LHCN-M2 (cell line): ENCODE measurements at regions not wholly inside any gene's neighbourhood (a gene's known extent, or its start where the extent isn't known, plus 50 kb on each side); places are given as distances from the start of the nearest gene placed in this dataset.

Experiments used
- DNase-seq: peaks from one replicate; pipeline ENCODE4 v3.0.0-alpha.2; 2012; ENCODE audit warnings: low read depth

DNA sequence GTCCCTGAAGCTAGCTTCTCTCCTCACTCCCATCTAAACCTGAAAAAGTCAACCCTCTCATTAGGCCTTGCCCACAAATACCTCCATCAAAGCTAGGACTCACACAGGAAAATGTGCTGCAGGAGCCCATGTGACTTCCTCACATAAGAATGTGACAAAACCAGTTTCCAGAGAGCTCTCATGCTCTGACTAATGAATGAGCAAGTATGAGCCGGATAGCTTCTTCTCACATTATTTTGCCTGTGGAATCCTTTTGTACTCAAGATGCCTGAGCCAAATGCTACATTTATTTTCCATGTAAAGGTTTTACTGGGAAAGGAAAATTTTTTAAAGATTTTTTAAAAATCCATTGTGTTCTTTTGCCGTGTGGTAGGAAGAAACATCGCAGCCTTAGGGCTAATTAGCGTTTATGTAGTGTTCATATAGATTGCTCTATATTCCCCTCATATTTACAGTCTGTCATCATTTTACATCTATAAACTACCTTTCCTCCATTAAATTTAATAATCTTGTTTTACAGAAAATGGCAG lies 68.6 kb upstream of the CCN6 start:
- DNase-seq: peak; percentile 96

DNA sequence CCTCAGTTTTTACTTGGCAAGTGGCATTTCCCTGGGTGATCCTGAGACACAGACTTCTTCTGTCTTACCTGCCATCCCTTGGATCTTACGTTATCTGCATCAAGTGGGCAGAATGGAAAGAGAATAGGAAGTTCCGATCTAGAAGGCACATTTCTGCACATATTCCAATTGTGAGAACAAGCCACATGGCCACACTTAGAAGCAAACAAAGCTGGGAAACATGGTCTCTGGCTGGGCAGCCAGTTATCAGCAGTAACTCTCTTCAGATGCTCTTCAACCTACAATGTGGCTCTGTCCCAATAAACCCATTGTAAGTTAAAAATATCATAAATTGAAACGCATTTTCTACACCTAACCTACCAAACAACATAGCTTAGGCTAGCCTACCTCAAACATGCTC lies 67.3 kb upstream of the CCN6 start:
- DNase-seq: no peak

DNA sequence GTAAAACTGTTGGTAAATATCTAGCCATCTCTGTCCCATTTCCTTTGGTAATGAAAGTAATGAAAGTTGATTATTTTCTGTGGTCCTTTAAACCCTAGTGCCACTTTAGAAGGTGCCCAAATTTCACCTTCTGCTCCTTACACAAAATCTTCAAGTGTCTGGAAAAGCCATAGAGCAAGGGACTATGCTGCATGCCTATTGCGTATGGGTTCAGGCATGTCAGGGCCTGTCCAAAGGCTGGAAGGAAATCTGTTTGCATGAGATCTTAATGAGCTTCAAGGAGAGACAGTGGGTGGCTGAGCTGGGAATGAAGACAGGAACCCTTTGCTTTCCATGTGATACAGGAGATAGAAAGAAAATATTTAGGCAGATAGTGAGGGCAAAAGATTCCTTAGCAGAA lies 66.6 kb upstream of the CCN6 start:
- DNase-seq: peak; percentile 33

DNA sequence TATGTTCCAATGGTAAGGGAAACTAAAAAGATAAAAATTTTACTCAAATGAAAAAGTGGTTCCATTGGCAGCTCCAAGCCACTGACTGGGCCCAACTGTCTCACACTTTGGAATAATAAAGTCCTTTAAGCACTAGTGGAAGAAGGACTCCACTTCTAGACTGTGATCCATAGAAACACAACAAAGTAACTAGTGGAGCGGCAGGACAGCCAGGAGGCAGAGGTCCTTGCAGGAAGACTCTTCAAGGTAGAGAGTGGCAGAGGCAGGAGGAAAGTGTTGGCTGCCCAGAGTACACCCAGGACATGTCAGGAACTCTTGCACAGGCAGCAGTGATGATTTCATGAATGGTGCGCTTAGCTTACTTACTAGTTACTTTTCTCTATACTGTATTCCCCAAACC lies 65.0 kb upstream of the CCN6 start:
- DNase-seq: no peak

DNA sequence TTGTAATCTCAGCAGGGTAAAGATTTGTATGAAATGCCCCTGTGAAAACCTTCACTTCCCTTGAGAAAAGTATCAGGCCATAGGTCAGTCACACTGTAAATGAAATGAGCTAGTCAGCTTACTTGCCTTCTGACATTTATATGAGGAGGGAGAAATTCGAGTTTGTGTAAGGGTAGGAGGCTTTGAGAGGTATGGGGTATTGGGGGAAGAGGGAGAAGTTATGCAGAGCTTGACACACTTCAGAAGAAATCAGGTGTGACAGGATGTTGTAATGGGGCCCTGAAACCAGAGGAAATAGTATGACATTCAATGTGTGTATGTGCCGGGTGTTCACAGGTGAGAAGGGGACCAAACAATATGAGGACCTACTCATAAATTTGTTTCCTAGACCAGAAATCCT lies 64.2 kb upstream of the CCN6 start:
- DNase-seq: no peak

DNA sequence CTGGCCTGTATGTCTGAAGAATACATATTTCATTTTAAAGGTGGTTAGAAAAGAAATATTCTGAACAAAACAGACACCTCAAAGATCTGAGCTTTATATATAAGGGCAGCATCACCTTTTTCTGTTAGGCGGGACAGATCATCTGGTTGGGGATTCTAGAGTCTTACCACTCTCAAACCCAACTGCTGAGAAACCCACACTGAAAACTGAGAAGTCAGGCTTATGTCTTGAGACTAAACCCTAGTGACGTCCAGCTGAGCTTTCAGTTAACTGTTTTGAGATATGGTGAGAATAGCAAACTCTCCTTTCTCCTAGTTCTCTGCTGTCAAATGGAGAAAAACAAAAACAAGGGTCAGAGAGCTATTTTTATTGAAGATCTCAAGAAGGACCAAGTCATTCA lies 63.7 kb upstream of the CCN6 start:
- no peak for DNase-seq

DNA sequence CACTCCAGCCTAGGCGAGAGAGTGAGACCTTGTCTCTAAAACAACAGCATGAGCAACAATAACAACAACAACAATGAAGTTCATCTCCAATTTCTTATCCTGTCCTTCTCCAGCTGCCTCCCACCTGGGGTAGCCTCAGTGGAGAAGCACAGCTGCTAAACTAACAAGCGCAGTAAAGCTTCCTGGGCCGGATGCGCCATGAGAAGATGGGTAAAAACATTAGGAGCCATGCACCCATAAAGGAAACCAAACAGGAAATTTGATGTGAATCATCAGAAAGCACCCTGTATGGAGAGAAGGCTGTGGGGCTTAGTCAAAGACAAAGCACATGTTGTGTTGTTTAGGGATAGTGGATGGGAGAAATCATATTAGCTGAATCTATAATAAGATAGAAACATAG lies 61.1 kb upstream of the CCN6 start:
- peak; percentile 54 for DNase-seq

DNA sequence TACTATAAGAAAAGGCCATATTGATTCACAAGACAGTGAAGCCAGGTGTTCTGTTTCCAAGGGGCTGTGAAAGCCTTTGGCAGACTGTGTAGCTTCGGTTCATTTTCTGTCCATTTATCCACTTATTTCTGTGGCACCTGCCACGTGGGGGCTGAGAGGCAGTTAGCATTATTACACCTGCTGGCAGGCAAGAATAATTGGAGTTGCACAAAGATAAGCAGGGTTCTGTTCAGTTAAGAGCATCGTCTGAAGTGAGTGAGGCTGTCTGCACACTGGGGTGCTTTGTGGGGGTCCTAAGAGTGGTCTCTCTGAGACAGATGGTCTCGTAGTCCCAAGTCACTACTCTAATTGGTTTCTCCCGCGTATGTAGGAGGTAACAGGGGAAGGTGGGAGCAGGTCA lies 60.6 kb upstream of the CCN6 start:
- no peak for DNase-seq

DNA sequence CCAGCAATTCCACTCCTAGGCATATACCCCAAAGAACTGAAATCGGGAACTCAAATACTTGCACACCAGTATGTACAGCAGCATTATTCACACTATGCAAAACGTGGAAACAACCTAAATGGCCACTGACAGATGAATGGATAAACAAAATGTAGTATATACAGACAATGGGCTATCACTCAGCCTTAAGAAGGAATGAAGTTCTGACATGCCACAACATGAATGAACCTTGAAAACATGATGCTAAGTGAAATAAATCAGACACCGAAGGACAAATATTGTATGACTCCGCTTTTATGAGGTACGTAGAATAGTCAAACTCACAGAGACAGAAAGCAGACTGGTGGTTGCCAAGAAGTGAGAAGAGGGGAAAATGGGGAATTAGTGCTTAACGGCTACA lies 59.1 kb upstream of the CCN6 start:
- DNase-seq: no peak

DNA sequence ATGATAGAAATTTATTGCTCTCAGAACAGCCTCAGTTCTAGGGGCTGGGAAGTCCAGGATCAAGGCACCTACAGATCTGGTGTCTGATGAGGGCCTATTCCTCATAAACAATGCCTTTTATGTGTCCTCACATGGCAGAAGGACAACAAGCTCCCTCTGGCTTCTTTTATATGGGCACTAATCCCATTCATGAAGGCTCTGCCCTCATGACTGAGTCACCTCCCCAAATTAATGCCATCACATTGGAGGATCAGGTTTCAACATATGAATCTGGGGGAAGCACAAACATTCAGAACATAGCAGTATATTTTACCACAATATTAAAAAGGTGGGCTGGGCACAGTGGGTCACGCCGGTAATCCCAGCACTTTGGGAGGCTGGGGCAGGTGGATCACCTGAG lies 58.5 kb upstream of the CCN6 start:
- peak; percentile 61 for DNase-seq

DNA sequence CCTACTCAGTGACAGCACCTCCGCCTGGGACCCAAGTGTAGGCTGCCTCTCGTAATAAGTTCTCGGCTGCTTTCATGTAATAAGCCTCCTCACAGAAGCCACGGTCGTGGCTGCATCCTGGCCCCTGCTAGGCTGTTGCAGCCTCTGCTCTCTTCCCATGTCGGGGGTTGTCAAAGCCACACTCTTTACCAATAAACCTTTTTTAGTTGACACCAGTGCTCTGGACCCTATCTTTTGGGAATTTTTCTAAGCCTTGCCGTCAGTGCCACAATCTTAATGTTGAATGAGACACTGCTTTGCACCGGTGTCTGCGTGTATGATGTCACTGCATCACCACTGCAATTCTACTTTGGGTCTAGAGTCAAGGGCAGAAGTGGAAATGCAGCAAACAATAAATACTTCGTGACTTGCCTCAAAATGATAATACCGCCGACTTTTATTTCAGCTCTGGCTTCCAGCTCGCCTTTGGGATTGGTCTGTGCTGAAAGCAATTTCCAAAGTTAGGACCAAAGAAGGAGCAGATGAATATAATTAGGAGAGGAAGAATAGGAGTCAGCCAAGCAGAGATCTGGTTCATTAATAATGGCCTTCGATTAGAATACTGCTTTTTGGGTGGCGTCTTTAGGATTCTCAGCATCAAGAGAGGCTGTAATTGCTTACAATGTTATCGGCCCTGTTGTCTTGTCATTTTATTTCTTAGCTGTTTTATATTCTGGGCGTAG lies 57.6 kb upstream of the CCN6 start:
- DNase-seq: no peak

DNA sequence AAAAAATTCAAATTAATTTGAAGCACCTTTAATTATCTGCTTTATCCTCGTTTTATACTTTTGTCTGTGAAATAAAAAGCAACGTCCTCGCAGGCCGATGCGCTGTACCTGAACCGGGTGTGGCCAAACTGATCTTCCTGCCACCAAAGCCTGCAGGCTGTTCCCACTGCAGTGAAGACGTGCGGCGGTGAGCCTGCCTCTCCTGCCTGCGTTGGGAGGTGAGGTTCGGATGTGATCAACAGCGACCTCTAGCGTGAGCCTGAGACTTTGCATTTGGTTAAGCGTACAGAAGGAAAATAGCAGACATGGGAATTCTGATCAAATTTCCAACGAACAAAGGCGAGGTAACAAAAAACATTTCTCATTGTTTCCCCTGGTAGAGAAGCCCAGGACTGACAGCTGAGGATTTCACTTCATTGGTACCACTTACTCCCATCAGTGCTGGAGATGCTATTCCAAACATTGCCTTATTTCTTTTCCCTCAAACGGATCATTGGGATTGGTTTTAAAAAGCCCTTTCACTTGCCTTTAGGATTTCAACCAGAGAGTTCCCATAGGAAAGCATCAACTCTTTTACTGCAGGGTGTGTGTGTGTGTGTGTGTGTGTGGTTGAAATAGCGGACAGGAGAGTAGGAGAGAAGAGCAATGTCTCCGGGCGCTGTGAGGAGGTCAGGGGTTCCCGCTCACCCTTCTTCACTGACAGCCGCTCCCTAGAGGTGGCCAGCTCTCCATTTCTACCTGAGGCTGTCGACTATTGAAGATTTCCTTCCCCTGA lies 56.6 kb upstream of the CCN6 start:
- peak; percentile 69 for DNase-seq

DNA sequence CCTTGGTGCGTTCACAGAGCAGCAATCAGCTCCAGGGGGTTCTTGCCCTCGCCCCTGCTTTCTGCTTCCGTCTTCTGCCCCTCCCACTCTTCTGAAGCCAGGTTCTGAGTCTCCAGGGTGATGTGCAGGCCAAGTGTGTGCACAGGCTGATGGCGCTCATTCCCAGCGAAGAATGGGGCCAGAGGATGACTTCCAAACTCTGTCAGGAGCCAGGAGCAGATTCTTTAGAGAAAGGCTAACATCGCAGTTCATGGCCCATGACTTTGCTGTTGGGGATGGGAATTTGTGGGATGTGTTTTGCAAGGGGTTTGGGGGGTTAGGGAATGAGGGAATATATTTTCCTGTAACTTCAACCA lies 56.1 kb upstream of the CCN6 start:
- DNase-seq: no peak

DNA sequence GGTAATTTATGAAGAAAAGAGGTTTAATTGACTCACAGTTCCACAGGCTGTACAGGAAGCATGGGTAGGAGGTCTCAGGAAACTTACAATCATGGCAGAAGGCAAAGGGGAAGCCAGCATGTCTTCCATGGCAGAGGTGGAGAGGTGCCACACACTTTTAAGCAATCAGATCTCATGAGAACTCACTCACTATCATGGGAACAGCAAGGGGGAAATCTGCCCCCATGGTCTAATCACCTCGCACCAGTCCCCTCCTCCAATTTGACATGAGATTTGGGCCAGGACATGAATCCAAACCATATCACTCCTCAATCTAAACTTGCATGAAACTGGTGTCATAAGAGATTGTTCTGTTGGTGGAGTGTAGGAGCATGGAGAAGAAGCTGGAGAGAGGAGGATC lies 51.6 kb upstream of the CCN6 start:
- no peak for DNase-seq
